Hematopoietic multipotent progenitor cell treated with erythropoietin and hydrocortisone succinate and interleukin-3 and kit ligand, for 15 days (in vitro differentiated cells): ENCODE measurements at regions not wholly inside any gene's neighbourhood (a gene's known extent, or its start where the extent isn't known, plus 50 kb on each side); places are given as distances from the start of the nearest gene placed in this dataset.
"Not testable (repeated sequence)": the region's sequence is repeated elsewhere in the genome, so short reads cannot be mapped to it uniquely, and the experiment has no call there.

Experiments used
- DNase-seq: peaks from one replicate; pipeline ENCODE4 v3.0.0-alpha.2; 2015; ENCODE audit warnings: low spot score

GRCh38 chr6:72457738-72458137 is 164.1 kb upstream of the KCNQ5 start:
- DNase-seq = no peak

GRCh38 chr6:72458521-72458920 is 163.3 kb upstream of the KCNQ5 start:
- DNase-seq = no peak

GRCh38 chr6:72461144-72461543 is 160.7 kb upstream of the KCNQ5 start:
- DNase-seq = no peak

GRCh38 chr6:72464246-72464645 is 157.6 kb upstream of the KCNQ5 start:
- DNase-seq = no peak

GRCh38 chr6:72464791-72465691 is 156.8 kb upstream of the KCNQ5 start:
- DNase-seq = no peak

GRCh38 chr6:72466471-72466870 is 155.4 kb upstream of the KCNQ5 start:
- DNase-seq = no peak

- DNase-seq = no peak
Measured at GRCh38 chr6:72466971-72467566, 154.8 kb upstream of the KCNQ5 start.

- DNase-seq = not testable (repeated sequence)
Measured at GRCh38 chr6:72469406-72469983, 152.4 kb upstream of the KCNQ5 start.

- no peak for DNase-seq
Measured at GRCh38 chr6:72476051-72476450, 145.8 kb upstream of the KCNQ5 start.

GRCh38 chr6:72476646-72477045 is 145.2 kb upstream of the KCNQ5 start:
- no peak for DNase-seq

GRCh38 chr6:72495441-72495840 is 126.4 kb upstream of the KCNQ5 start:
- no peak for DNase-seq

GRCh38 chr6:72497186-72497585 is 124.7 kb upstream of the KCNQ5 start:
- no peak for DNase-seq

GRCh38 chr6:72500669-72501068 is 121.2 kb upstream of the KCNQ5 start:
- DNase-seq = no peak

- no peak for DNase-seq
Measured at GRCh38 chr6:72504406-72504805, 117.5 kb upstream of the KCNQ5 start.

- no peak for DNase-seq
Measured at GRCh38 chr6:72505446-72505845, 116.4 kb upstream of the KCNQ5 start.

- DNase-seq = no peak
Measured at GRCh38 chr6:72519871-72520270, 102.0 kb upstream of the KCNQ5 start.

- no peak for DNase-seq
Measured at GRCh38 chr6:72521684-72522083, 100.2 kb upstream of the KCNQ5 start.

- no peak for DNase-seq
Measured at GRCh38 chr6:72522735-72523141, 99.1 kb upstream of the KCNQ5 start.

GRCh38 chr6:72524011-72524645 is 97.7 kb upstream of the KCNQ5 start:
- no peak for DNase-seq

- no peak for DNase-seq
Measured at GRCh38 chr6:72525821-72526510, 95.9 kb upstream of the KCNQ5 start.

- no peak for DNase-seq
Measured at GRCh38 chr6:72530152-72530551, 91.7 kb upstream of the KCNQ5 start.

GRCh38 chr6:72530750-72531149 is 91.1 kb upstream of the KCNQ5 start:
- DNase-seq = no peak
